ENCODE measurements at regions not wholly inside any gene's neighbourhood (a gene's known extent, or its start where the extent isn't known, plus 50 kb on each side); places are given as distances from the start of the nearest gene placed in this dataset.
"Not testable (repeated sequence)": the region's sequence is repeated elsewhere in the genome, so short reads cannot be mapped to it uniquely, and the experiment has no call there.

DNA sequence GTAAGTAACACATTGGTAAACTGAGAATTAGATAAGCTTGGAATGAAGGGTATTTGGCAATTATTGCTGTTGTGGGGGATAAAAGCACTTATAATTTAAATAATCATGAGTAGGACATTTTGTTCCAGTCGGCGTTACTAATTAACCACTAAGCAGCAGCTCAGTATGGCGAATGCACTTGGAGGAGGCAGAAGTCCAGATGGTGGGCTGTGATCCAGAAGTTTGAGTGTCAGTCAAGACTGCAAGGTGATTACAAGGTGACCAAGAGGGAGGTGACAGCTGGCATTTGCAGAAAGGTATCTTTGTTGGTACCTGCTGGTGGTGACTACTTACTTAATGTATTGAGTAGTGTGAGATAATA, 643.6 kb upstream of the FAM98A start:
- DNase-seq, result no peak

DNA sequence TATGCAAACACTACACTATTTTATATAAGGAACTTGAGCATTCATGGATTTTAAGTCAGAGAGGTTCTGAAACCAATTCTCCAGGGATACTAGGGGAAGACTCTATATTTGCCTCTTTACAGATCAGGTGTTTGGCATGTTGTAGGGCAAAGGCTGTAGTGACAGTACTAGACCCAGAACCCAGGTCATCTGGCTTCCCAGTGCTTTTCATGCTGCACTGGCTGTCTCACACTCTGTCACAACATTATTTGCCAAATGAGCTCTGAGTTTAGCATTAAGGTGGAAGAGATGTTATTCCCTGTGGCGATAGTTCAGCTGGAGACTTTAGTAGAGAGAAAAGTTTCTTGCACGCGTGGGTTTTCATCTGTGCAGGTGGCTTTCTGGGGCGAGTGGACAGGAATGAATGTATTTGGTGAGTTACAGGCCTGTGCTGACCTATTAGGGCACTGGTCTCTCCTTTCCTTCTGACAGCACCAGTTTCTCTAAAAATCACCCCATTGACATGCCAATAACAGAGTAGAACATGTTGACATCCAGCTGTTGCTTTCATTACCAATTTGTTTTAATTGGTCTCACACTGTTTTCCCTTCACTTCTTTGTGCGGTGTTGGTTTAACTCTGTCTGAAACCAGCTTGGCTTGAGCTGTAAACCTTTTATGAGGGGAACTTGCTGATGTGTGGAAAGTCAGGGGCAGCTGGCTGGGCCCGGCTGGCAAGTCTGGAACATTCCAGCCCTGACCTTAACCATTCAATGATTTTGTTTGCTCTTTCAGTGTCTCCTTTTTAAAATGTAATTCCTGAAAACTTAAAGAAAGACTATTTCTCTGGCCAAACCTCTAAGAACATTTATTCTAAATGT, 643.0 kb upstream of the FAM98A start:
- no peak for DNase-seq

DNA sequence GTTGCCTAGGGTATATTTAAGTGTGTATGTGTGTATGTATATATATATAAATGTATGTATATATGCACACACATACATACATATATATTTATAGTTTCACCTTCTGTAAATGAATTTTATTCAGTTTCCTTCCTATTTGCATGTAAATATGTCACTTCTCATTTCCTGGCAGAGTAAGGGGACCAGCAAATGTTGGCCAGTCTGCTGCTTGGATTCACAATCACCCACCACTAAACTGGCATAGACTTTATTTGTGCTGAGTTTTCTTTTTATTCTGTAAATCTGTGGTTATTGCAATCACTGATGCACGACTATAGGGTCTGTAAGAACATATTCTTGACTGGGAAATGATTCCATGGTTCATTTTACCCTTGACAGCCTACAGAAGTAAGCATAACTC, 640.4 kb upstream of the FAM98A start:
- no peak for DNase-seq

DNA sequence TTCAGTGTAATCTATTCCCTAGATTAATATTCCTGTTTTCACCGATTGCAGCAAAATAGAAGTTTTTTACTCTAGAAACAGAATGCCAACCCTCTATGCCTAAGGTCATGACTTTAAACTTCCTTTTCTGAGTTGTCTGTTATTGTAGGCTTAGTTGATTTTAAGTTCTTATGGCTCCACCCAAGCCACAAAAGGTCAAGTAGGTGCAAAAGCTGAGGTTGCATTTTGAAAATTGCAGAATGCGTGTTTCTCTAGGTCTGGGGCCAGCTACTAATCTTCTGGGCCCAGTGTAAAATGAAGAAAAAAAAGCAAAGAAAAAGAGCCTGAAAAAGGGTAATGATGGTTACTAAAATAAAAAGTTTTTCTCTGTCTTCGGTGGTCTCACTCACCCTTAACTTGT, 635.7 kb upstream of the FAM98A start:
- no peak for DNase-seq

DNA sequence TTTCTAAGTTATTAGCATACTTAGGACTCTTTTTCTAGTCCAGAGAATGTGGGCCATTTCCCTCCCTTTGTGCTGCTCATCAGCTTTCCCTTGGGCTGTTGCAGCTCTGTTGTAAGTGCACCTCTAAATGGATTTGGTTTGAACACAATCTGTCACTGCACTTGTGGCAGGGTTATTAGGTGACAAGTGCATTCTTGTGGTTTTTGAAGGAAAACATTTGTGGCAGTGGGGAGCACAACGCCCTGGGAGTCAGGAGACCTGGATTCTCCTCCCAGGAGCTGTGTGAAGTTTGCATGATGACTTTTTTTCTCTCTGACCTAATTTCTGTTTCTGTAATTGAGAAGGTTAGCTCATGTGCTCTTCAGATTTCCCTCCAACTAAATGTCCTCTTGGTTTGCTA, 630.9 kb upstream of the FAM98A start:
- no peak for DNase-seq

DNA sequence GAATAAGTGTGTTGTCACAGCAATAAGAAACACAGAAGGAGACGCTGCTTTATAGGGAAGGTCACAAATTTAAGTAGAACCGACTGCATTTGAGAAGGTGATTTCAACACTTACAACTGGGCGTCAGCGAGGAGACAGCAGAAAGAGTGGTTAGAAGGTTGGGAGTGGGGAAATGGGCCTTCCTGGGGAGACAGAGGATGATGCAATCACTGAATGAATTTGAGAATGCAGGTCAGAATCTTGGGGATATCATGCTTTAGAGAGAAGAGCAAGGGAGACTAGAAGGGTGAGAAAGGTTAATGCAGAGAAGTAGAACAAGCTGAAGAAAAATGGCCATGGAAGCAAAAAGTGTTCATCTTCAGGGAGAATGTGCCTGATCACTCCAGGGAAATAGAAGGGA, 616.1 kb upstream of the FAM98A start:
- no peak for DNase-seq

DNA sequence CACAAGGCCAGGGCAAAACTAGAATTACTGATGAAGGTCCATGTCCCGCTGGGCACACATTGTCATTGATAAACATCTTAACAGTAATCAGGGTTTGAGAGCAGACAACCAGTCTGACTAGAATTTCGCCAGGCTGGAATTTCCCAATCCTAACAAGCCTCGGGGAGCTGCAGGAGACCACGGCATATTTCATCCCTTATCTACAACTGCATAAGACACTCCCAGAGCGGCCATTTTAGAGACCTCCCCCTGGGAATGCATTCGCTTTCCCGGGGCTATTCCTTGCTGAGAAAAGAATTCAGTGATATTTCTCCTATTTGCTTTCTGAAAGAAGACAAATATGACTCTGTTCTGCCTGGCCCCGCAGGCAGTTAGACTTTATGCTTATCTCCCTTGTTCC, 611.3 kb upstream of the FAM98A start:
- not testable (repeated sequence) for DNase-seq

DNA sequence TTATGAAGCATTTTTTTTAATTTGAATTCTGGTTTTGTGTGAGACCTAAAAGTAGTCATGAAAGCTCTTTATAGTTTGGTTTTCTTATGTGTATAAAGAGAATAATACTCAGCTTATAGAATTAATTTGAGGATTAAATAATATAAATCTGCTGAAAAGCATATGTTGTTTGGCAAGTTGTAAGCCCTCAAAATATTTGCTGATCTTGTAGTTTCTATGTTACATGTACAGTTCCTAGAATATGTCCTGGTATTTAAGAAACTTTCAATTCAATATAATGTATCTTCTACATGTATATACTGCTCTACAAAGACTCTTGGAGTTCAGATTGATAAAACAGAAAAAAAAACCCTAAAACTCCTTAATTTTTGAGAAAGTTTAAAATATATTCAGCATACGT, 605.5 kb upstream of the FAM98A start:
- no peak for DNase-seq

DNA sequence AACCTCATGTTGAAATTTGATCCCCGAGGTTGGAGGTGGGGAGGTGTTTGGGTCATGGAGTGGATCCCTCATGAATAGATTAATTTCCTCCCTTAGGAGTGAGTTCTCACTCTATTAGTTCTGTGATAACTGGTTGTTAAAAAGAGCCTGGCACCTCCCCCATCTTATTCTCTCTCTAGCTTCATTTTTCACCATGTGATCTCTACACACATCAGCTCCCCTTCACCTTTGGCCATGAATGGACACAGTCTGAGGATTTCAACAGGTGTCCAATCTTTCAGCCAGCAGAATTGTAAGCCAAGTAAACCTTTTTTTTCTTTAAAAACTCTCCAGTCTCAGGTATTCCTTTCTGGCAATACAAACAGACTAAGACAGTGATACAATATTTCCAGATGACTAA, 602.0 kb upstream of the FAM98A start:
- DNase-seq, result no peak

DNA sequence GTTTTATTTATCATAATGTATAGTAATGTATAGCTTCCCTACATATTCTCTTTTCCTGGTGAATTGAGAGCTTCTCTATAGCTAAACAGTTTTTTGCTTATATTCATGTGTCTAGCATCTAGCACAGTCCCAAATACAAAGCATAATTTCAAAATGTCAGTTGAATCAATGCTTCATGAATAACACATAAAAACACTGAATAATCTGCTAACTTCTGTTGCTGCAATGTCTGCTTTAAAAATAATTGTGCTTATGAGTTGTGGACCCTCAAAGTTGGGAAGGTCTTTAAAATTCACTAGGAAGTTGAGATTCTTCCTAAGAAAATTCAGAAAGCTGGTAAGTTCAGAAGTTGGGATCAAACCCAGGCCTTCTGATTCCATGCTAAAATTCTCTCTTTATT, 600.9 kb upstream of the FAM98A start:
- DNase-seq, result no peak

DNA sequence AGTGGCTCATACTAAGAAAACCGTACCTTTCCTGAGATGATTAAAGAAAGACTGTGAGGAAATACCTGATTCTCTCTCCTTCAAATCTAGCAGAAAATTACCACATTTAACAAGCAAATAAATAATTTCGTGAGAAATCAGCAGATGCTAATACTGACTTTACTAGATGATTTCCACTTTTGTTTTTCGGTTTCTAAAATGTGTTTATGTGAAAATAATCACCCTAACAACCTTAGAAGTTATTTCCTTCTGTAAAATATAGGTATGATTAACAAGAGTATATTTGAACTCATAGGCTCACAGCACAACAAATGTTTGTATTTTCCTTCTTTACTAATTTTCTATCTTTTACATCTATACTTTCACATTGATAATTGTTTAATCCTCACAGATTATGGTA, 594.1 kb upstream of the FAM98A start:
- no peak for DNase-seq

DNA sequence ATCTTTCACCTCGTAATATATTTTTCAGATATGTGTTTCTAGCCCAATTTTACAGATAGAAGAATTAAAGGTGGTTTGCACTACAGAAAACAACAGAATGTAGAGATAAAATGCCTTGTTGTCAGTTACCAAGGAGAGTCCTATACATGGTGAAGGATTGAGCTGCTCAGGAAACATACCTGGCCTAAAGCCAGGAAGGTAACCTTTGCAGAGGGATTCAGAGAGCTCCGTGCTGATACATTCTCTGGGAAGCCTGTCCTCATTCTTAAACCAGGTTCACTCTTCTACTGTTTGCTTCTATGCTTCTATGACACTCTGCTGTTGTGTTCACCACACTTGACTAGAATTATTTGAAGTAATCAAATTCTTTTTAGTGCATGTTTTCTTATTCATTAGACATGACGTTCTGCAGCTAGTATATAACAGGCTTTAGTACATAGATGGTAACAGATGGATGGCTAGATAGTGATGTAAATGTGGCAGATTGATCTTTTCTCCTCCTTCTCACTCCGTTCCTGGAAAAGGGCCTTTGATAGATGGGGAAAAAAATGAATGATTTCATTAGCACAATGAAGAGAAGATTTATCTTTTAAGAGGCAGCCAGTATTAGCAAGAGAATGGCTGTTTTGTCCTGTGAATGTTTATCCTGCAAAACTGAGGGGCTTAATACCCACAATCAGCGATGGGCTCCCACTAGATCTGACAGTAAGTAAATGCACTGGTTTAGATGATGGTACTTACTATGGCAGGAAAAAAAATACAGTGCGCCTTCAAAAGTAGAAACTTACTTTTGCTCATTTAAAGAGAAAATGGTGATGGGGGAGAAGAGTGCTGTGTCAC, 589.6 kb upstream of the FAM98A start:
- DNase-seq, result no peak

DNA sequence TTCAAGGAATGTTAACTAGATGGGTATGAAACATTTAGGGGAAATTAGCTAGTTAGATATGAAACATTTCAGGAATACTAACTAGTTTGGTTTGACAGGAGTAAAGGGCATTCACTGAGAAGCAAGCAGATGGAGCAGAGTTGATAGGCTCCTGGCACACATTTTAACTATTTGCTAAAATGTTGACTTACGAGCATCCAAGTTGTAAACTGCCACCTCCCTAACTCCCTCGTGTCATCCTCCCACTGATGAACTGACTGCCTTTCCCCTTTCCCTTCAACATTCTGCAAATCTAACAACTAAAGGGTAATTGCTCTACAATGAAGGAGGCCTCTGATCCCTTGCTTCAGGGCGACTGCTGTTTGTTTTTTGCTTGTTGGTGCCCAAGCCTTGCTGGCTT, 580.4 kb upstream of the FAM98A start:
- no peak for DNase-seq

DNA sequence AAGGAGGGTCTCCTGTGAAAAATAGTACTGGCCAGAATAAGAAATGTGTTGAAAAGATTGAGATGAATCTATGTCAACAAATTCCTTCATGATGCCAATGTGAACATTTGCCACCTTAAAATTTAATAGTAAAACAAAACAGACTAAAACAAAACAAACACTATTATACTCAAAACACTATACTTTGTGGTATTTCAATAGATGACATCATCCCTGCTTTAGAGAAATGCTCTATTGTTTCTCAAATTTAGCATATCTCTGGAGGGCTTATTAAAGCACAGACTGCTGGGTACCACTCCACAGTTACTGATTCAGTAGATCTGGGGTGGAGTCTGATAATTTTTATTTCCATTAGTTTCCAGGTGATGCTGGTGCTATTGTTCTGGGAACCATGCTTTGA, 579.4 kb upstream of the FAM98A start:
- DNase-seq, result no peak

DNA sequence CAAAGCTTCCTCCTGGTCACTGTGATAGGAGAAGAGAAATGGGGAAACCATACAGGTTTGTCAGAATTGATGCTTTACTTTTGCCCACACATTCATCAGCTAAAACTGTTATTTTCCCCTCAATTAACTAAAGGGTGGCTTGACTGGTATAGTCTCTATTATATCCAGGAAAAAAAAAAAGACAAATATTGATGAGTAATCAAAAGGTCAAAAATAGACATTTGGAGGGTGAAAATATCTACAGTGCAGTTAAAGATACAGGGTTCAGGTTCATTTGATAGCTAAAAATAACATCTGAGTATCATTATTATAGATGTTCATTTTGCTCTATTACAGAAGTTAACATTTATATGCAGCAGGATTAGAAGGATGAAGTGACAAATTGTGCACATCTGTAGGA, 577.6 kb upstream of the FAM98A start:
- DNase-seq, result no peak

DNA sequence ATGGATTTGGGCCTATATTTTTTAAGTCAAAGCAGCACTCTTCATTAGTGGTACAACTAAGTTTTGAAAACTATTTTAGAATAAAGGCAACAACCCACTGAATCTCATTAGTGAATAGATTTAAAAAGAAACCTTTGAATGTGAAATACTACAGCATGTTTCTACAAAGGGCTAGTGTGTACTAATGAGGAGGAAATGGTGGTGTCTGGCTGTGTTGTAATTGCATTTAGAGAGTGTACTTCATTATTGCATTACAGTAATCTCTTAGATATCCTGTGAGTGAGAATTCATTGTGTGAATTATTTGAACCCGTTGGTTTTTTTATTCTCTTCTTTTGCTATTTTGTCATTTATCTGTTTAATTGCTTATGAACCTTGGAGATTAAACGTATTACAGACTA, 575.4 kb upstream of the FAM98A start:
- DNase-seq, result no peak

DNA sequence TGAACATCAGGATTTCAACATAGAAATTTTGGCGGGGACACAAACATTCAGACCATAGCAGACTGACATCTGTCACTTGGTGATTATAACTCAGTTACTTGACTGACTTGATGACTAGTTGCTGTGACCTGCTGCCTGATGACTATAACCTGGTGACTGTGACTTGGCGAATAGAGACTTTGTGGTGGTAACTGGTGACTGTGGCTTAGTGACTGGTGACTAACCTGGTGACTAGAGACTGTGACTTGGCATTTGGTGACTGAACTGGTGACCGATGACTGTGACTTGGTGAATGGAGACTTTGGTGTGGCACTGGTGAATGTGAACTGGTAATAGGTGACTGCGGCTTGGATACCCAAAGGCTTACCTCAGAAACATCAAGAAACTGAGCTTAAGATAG, 563.1 kb upstream of the FAM98A start:
- no peak for DNase-seq

DNA sequence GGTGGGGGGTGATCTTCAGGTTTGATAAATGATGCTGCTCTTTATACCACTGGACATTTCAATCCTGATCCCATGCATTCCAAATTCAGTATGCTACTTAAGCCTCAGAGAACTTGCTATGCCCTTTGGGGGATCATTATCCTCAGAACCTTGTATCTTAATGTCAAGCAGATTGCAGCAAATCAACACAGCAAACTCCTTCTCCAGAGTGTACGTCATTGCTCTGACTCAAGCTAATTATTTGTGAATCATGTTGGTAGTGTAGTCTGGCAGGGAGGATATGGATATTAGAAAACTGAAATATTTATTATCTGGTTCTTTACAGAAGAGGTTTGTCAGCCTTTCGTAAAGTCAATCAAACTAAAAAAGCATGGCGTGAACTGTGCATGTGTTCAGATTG, 562.5 kb upstream of the FAM98A start:
- no peak for DNase-seq

DNA sequence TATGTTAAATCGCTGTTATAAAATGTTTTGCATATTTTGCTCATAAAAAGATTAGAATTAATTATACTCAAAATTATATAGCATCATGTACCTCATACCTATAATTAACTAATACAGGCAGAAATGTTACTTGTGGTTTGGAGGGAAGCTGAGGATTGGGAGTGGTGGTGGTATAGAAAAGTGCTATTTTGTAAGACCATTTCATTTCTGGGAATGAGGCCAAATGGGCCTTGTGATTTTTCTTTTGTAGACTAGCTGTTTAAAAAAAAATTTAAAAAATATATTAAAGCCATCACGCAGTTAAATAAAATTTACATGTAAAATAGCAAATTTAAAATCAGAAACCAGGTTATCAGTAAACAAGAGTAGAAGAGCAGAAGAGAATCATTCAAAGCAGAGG, 560.8 kb upstream of the FAM98A start:
- no peak for DNase-seq

DNA sequence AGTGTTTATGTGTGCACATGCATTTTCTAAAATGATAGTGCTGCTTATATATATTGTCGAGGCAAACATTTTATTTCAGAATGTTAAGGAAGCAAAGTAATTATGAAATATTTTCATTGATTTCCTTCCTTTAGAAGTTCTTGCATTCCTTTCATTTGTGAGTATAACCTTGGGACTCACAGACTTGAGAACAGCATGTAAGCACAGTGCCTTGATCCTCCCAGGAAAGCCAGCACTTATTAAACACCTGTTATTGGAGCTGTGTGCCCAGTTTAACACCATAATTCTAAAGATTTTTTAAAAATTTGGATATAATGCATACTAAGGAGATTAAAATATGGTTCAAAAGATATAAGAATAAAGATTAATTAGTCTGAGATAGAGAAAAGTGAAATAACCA, 554.4 kb upstream of the FAM98A start:
- DNase-seq, result no peak

DNA sequence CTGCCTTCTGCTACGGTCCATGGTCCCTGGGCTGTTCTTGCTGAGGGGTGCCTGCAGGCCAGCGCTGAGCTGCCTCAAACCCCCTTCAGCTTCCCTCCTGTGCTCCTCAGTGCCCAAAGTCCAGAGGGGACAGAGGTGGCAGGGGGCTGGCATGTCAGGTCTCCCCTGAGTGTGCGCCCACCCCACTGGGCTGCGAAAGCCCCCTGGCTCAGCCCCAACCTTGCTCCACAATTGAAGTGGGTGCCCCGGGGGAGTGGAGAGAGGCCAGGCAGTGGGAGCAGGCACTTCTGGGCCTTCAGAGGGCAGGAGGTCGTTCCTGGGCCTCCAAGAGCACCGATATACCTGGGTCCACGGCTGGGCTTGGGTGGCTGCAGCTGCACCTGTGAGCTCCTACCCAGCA, 548.7 kb upstream of the FAM98A start:
- no peak for DNase-seq

DNA sequence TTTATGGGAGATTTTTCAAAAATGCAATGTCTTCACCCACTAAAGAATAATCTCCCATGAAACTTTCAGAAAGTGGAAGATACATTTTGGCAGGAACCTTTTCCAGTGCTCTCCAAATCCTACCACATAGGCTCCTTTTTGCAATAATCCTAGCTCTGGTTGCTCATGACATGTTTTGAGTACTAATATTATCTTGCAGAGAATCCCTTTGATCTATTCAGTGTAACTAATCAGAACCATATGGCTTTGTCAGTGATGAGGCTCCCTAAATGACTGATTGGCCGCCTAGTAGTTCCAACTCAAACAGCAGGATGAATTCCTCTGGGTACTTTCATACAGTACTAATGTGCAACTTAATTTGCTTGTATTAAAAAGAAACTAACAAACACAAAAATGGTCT, 544.0 kb upstream of the FAM98A start:
- no peak for DNase-seq

DNA sequence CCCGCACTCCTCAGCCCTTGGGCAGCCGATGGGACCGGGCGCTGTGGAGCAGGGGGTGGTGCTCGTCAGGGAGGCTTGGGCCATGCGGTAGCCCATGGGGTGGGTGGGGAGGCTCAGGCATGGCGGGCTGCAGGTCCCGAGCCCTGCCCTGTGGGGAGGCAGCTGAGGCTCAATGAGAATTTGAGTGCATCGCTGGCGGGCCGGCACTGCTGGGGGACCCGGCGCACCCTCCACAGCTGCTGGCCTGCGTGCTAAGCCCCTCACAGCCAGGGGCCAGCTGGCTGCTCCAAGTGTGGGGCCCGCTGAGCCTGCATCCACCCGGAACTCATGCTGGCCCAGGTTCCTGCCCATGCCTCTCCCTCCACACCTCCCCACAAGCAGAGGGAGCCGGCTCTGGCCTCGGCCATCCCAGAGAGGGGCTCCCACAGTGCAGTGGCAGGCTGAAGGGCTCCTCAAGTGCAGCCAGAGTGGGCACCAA, 543.5 kb upstream of the FAM98A start:
- not testable (repeated sequence) for DNase-seq

DNA sequence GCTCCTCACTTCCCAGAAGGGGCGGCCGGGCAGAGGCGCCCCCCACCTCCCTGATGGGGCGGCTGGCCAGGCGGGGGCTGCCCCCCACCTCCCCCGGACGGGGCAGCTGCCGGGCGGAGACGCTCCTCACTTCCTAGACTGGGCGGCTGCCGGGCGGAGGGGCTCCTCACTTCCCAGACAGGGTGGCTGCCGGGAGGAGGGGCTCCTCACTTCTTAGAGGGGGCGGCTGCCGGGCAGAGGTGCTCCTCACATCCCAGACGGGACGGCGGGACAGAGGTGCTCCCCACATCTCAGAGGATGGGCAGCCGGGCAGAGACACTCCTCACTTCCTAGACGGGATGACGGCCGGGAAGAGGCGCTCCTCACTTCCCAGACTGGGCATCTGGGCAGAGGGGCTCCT, 534.0 kb upstream of the FAM98A start:
- DNase-seq, result not testable (repeated sequence)

Data from MV-4-11 (cell line).